ENCODE measurements at regions not wholly inside any gene's neighbourhood (a gene's known extent, or its start where the extent isn't known, plus 50 kb on each side); places are given as distances from the start of the nearest gene placed in this dataset.

DNA sequence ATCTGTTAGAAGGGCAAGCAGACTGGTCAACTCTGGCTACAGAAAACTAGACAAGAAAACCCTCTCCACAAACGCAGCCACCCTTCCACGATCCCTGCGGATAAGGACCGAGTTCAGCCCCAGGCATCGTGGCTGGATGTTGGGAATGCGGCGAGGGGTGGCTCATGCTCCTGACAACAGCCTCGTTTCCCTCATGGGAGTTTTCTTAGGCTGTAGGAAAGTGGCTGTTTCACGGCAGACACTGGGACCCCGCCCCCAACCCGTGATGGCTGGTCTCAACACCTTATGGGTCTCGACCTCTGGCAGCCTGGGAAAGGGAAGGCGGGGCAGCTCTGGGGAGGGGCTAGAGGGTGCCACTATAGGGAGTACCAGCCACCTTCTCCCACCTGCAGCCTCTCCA, 123.3 kb downstream of the RFLNA start:
- Histone ChIP-seq H3K9ac (ENCODE audit: insufficient read length, low read depth) (no peak overlapping the region), H3K4me3 (ENCODE audit: insufficient read length, low read depth) (no peak overlapping the region), H3K4me1 (ENCODE audit: insufficient read depth, insufficient read length) (peaks cover 25% of the 10 kb centered on the region), H3K27me3 (ENCODE audit: insufficient read depth, insufficient read length) (no peaks in the 10 kb centered on the region), H3K9me3 (ENCODE audit: insufficient read depth, low read length) (no peaks in the 10 kb centered on the region), H3K36me3 (ENCODE audit: insufficient read depth, insufficient read length, low read length) (peaks cover 86% of the 10 kb centered on the region)
- no peak for DNase-seq (ENCODE audit: low read depth, low spot score)
- no peak for TF ChIP-seq ZNF274 (IDR thresholded peaks at IDR 0.05; ENCODE audit: low read depth, low read length)
- no peak for TF ChIP-seq YY1 (IDR thresholded peaks at IDR 0.05; ENCODE audit: insufficient read depth, insufficient read length)
- no peak for TF ChIP-seq SUZ12 (IDR thresholded peaks at IDR 0.05; ENCODE audit: extremely low read depth, insufficient read depth, insufficient read length)

DNA sequence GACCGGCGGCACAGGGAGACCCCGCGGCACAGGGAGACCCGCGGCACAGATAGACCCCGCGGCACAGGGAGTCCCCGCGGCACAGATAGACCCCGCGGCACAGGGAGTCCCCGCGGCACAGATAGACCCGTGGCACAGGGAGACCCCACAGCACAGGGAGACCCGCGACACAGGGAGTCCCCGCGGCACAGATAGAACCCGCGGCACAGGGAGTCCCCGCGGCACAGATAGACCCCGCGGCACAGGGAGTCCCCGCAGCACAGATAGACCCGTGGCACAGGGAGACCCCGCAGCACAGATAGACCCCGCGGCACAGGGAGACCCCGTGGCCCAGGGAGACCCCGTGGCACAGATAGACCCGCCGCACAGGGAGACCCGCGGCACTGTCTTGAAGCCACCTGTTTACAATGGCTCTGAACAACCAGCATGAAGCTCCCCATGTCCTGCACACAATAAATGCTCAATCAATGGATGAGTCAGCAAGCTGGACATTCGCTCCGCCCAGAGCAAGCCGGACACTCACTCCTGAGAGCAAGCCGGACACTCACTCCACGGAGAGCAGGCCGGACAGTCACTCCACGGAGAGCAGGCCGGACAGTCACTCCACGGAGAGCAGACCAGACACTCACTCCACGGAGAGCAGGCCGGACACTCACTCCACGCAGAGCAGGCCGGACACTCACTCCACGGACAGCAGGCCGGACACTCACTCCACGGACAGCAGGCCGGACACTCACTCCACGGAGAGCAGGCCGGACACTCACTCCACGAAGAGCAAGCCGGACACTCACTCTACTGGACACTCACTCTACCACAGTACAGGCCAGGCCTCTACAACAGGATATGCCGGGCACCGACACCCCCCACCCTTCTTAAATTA, 121.9 kb downstream of the RFLNA start:
- DNase-seq (ENCODE audit: low read depth, low spot score) = no peak
- TF ChIP-seq ZNF274 (IDR thresholded peaks at IDR 0.05; ENCODE audit: low read depth, low read length) (no peak), SUZ12 (IDR thresholded peaks at IDR 0.05; ENCODE audit: extremely low read depth, insufficient read depth, insufficient read length) (no peak)
- no peaks in the 10 kb centered on the region for H3K27me3 ChIP-seq (ENCODE audit: insufficient read depth, insufficient read length)
- H3K9ac ChIP-seq (ENCODE audit: insufficient read length, low read depth) = no peak overlapping the region
- H3K4me1 ChIP-seq (ENCODE audit: insufficient read depth, insufficient read length) = peaks cover 24% of the 10 kb centered on the region
- peaks cover 95% of the 10 kb centered on the region for H3K36me3 ChIP-seq (ENCODE audit: insufficient read depth, insufficient read length, low read length)
- H3K9me3 ChIP-seq (ENCODE audit: insufficient read depth, low read length) = no peaks in the 10 kb centered on the region
- no peak overlapping the region for H3K4me3 ChIP-seq (ENCODE audit: insufficient read length, low read depth)

DNA sequence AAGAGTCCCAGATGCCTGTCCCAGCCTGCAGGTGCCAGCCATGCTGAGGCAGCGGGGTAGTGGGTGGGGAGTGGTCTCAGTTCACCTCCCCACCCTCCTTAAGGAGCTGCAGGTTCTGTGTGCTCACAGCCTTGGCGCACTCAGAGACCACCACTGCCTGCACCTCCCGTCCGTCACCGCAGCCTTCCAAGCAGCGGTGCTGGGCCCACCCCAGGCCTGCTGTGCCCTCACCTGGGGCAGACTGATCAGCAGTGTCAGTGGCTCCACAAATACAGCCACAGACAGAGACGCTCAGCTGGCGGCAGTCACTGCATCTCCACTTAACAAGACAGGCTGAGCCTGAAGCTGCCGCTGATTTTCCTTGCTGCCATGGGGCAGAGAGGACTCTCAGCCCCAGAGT, 120.2 kb downstream of the RFLNA start:
- peak overlapping the region; percentile 21 for H3K9ac ChIP-seq (ENCODE audit: insufficient read length, low read depth)
- H3K4me3 ChIP-seq (ENCODE audit: insufficient read length, low read depth) = no peak overlapping the region
- H3K9me3 ChIP-seq (ENCODE audit: insufficient read depth, low read length) = no peaks in the 10 kb centered on the region
- H3K36me3 ChIP-seq (ENCODE audit: insufficient read depth, insufficient read length, low read length) = peaks cover 82% of the 10 kb centered on the region
- no peaks in the 10 kb centered on the region for H3K27me3 ChIP-seq (ENCODE audit: insufficient read depth, insufficient read length)
- TF ChIP-seq ZNF274 (IDR thresholded peaks at IDR 0.05; ENCODE audit: low read depth, low read length) (no peak), YY1 (IDR thresholded peaks at IDR 0.05; ENCODE audit: insufficient read depth, insufficient read length) (no peak), SUZ12 (IDR thresholded peaks at IDR 0.05; ENCODE audit: extremely low read depth, insufficient read depth, insufficient read length) (no peak)
- H3K4me1 ChIP-seq (ENCODE audit: insufficient read depth, insufficient read length) = peaks cover 35% of the 10 kb centered on the region
- no peak for DNase-seq (ENCODE audit: low read depth, low spot score)

DNA sequence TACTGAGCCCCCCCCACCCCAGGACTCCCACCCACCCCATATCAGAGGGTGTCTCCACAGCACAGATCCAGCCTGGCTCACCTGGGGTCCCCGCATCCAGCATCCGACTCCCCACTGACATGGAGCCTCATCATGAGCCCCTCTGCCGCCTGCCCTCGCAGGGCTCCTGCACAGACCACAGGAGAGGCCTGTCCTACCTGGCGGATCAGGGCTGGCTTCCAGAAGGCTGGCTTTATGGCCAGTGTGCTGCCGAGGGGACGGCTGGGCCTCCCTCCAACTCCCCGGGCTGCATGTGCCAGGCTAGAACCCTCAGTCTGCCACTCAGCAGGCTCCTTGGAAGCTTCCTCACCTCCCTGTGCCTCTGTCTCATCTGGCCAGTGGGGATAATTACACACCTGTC, 119.0 kb downstream of the RFLNA start:
- Histone ChIP-seq H3K27me3 (ENCODE audit: insufficient read depth, insufficient read length) (no peaks in the 10 kb centered on the region), H3K4me1 (ENCODE audit: insufficient read depth, insufficient read length) (peaks cover 40% of the 10 kb centered on the region), H3K9ac (ENCODE audit: insufficient read length, low read depth) (no peak overlapping the region), H3K4me3 (ENCODE audit: insufficient read length, low read depth) (no peak overlapping the region), H3K36me3 (ENCODE audit: insufficient read depth, insufficient read length, low read length) (peaks cover 83% of the 10 kb centered on the region), H3K9me3 (ENCODE audit: insufficient read depth, low read length) (no peaks in the 10 kb centered on the region)
- DNase-seq (ENCODE audit: low read depth, low spot score) = no peak
- TF ChIP-seq SUZ12 (IDR thresholded peaks at IDR 0.05; ENCODE audit: extremely low read depth, insufficient read depth, insufficient read length) (no peak), YY1 (IDR thresholded peaks at IDR 0.05; ENCODE audit: insufficient read depth, insufficient read length) (no peak), ZNF274 (IDR thresholded peaks at IDR 0.05; ENCODE audit: low read depth, low read length) (no peak)

DNA sequence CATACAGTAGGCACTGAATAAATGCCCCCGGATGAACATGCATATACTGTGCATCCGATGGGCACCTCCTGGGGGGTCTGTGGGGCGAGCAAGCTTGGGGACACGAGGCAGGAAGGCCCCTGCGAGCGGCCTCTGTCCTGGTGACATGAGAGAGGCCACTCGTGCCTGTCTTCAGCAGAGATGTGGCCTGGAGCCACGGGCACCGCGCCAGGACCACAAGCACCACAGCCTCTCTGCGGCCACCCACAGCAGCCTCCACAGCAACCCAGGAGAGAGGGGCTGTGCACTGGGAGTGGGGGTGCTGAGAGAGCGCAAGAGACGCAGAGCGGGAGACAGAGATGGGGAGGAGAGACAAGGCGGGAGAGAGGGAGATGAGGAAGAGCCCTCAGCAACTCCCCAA, 118.5 kb downstream of the RFLNA start:
- DNase-seq (ENCODE audit: low read depth, low spot score) = no peak
- Histone ChIP-seq H3K27me3 (ENCODE audit: insufficient read depth, insufficient read length) (no peaks in the 10 kb centered on the region), H3K4me1 (ENCODE audit: insufficient read depth, insufficient read length) (peaks cover 40% of the 10 kb centered on the region), H3K9ac (ENCODE audit: insufficient read length, low read depth) (no peak overlapping the region), H3K36me3 (ENCODE audit: insufficient read depth, insufficient read length, low read length) (peaks cover 82% of the 10 kb centered on the region), H3K4me3 (ENCODE audit: insufficient read length, low read depth) (no peak overlapping the region), H3K9me3 (ENCODE audit: insufficient read depth, low read length) (no peaks in the 10 kb centered on the region)
- TF ChIP-seq ZNF274 (IDR thresholded peaks at IDR 0.05; ENCODE audit: low read depth, low read length) = no peak

DNA sequence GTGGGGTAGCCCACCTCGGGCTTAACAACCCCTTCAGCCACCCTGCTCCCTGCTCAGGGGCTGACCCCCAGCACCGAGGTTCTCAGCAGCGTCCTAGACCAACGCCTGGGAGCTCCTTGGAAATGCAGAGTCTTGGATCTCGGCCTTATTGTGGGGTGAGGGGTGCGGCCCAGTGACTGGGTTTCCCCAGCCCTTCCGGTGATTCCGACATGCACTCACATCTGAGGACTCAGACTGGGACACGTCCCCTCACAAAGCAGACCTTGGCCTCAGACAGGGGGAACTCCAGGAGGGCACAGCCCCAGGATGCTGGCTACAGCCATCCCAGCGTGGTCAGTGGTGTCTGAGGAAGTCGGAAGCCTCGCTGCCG, 117.7 kb downstream of the RFLNA start:
- Histone ChIP-seq H3K4me1 (ENCODE audit: insufficient read depth, insufficient read length) (peaks cover 41% of the 10 kb centered on the region), H3K9ac (ENCODE audit: insufficient read length, low read depth) (peak overlapping the region; percentile 21), H3K9me3 (ENCODE audit: insufficient read depth, low read length) (no peaks in the 10 kb centered on the region), H3K4me3 (ENCODE audit: insufficient read length, low read depth) (no peak overlapping the region), H3K36me3 (ENCODE audit: insufficient read depth, insufficient read length, low read length) (peaks cover 76% of the 10 kb centered on the region), H3K27me3 (ENCODE audit: insufficient read depth, insufficient read length) (no peaks in the 10 kb centered on the region)
- TF ChIP-seq SUZ12 (IDR thresholded peaks at IDR 0.05; ENCODE audit: extremely low read depth, insufficient read depth, insufficient read length) = no peak
- no peak for TF ChIP-seq ZNF274 (IDR thresholded peaks at IDR 0.05; ENCODE audit: low read depth, low read length)
- TF ChIP-seq YY1 (IDR thresholded peaks at IDR 0.05; ENCODE audit: insufficient read depth, insufficient read length) = no peak
- no peak for DNase-seq (ENCODE audit: low read depth, low spot score)

DNA sequence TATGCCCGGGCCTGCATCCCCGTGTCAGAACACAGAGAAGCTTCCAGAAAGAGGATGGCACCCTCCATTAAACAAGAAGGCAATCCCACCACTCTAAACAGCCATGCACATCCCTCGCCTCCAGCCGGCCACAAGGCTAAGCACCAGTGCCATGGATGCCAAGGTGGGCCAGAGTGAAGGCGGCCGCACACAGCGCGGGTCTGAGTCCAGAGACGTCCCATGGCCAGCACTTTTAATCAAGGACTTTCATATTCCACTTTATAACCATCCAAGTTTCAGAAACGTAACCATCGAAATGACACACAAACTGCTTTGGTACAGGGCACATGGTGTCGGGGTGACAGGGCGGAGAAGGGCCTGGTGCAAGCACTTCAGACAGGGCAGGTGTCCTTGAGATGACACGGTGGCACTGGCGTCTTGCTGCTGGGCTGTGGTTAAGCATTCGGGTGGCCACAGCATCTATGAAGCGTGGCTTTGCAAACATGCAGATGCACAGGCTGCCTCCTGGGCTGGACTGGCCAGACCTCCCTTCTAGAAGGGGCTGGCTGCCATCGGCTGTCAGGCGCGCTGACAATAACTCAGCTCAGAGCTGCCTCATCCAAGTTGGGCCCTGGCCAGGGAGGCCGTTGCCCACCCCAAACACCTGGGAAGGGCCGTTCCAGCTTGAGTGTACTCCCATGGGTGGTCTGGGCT, 117.2 kb downstream of the RFLNA start:
- Histone ChIP-seq H3K36me3 (ENCODE audit: insufficient read depth, insufficient read length, low read length) (peaks cover 76% of the 10 kb centered on the region), H3K27me3 (ENCODE audit: insufficient read depth, insufficient read length) (no peaks in the 10 kb centered on the region), H3K4me3 (ENCODE audit: insufficient read length, low read depth) (no peak overlapping the region), H3K4me1 (ENCODE audit: insufficient read depth, insufficient read length) (peaks cover 44% of the 10 kb centered on the region), H3K9ac (ENCODE audit: insufficient read length, low read depth) (peak overlapping the region; percentile 21), H3K9me3 (ENCODE audit: insufficient read depth, low read length) (no peaks in the 10 kb centered on the region)
- no peak for TF ChIP-seq ZNF274 (IDR thresholded peaks at IDR 0.05; ENCODE audit: low read depth, low read length)
- TF ChIP-seq SUZ12 (IDR thresholded peaks at IDR 0.05; ENCODE audit: extremely low read depth, insufficient read depth, insufficient read length) = no peak
- TF ChIP-seq YY1 (IDR thresholded peaks at IDR 0.05; ENCODE audit: insufficient read depth, insufficient read length) = no peak
- no peak for DNase-seq (ENCODE audit: low read depth, low spot score)
